ENCODE measurements at regions not wholly inside any gene's neighbourhood (a gene's known extent, or its start where the extent isn't known, plus 50 kb on each side); places are given as distances from the start of the nearest gene placed in this dataset.

GRCh38 chr3:164094546-164094945 lies 983.8 kb downstream of the SI start:
- H3K4me1 ChIP-seq: no peaks in the 10 kb centered on the region
- intact Hi-C loops (cut with DNase I): no loop called here
- no peaks in the 10 kb centered on the region for H3K9me3 ChIP-seq
- ATAC-seq (no peak), DNase-seq (no peak)
- H3K27me3 ChIP-seq (ENCODE audit: low read depth): no peaks in the 10 kb centered on the region
- H3K27ac ChIP-seq: no peak overlapping the region
- no peaks in the 10 kb centered on the region for H3K36me3 ChIP-seq
- TF ChIP-seq CTCF (IDR thresholded peaks at IDR 0.05): no peak
- H3K4me3 ChIP-seq: no peak overlapping the region

GRCh38 chr3:164080208-164080607 lies 998.1 kb downstream of the SI start:
- Histone ChIP-seq H3K4me1 (no peaks in the 10 kb centered on the region), H3K4me3 (no peak overlapping the region), H3K9me3 (peaks cover 10% of the 10 kb centered on the region), H3K27me3 (ENCODE audit: low read depth) (no peaks in the 10 kb centered on the region), H3K36me3 (no peaks in the 10 kb centered on the region), H3K27ac (no peak overlapping the region)
- DNase-seq (no peak), ATAC-seq (no peak)
- TF ChIP-seq CTCF (IDR thresholded peaks at IDR 0.05): no peak
- intact Hi-C loops (cut with DNase I): no loop called here

GRCh38 chr3:164064298-164064697 lies 1014.0 kb downstream of the SI start:
- DNase-seq (no peak), ATAC-seq (no peak)
- TF ChIP-seq CTCF (IDR thresholded peaks at IDR 0.05): no peak
- no peaks in the 10 kb centered on the region for H3K4me1 ChIP-seq
- H3K27me3 ChIP-seq (ENCODE audit: low read depth): no peaks in the 10 kb centered on the region
- no peaks in the 10 kb centered on the region for H3K36me3 ChIP-seq
- H3K27ac ChIP-seq: no peak overlapping the region
- no peak overlapping the region for H3K4me3 ChIP-seq
- intact Hi-C loops (cut with DNase I): no loop called here
- H3K9me3 ChIP-seq: no peaks in the 10 kb centered on the region

GRCh38 chr3:164060923-164061322 lies 1017.4 kb downstream of the SI start:
- TF ChIP-seq CTCF (IDR thresholded peaks at IDR 0.05): no peak
- H3K27me3 ChIP-seq (ENCODE audit: low read depth): no peaks in the 10 kb centered on the region
- intact Hi-C loops (cut with DNase I): no loop called here
- no peaks in the 10 kb centered on the region for H3K9me3 ChIP-seq
- H3K27ac ChIP-seq: no peak overlapping the region
- no peak overlapping the region for H3K4me3 ChIP-seq
- no peak for ATAC-seq
- no peaks in the 10 kb centered on the region for H3K36me3 ChIP-seq
- DNase-seq: no peak
- no peaks in the 10 kb centered on the region for H3K4me1 ChIP-seq

GRCh38 chr3:164049847-164050246 lies 1028.4 kb downstream of the SI start:
- H3K36me3 ChIP-seq: no peaks in the 10 kb centered on the region
- intact Hi-C loops (cut with DNase I): no loop called here

More at GRCh38 chr3:164049847-164050246, 1028.4 kb downstream of the SI start:
- H3K9me3 ChIP-seq: no peaks in the 10 kb centered on the region
- H3K27me3 ChIP-seq (ENCODE audit: low read depth): no peaks in the 10 kb centered on the region
- no peaks in the 10 kb centered on the region for H3K4me1 ChIP-seq
- no peak for DNase-seq
- TF ChIP-seq CTCF (IDR thresholded peaks at IDR 0.05): no peak
- H3K4me3 ChIP-seq: no peak overlapping the region
- H3K27ac ChIP-seq: no peak overlapping the region
- ATAC-seq: no peak

Data from lower lobe of right lung (tissue), 2 donors.